Endothelial cell of umbilical vein (primary cell): ENCODE measurements at regions not wholly inside any gene's neighbourhood (a gene's known extent, or its start where the extent isn't known, plus 50 kb on each side); places are given as distances from the start of the nearest gene placed in this dataset.

Experiments
- BruUV-seq: library from RNA; stranded (reverse); fragments of 400-500 nt; replicated peaks from 2 replicates; lab custom pipeline; 2021; lab: Mats Ljungman, UMichigan
- CTCF ChIA-PET: fragments of 300-600, 350-600 bp; sonication (Branson Sonifier 250); formaldehyde crosslinking; loops from one replicate; lab custom pipeline; 2021; ENCODE audit warnings: antibody characterized with exemption, inconsistent platforms; lab: Charles Lee
- POLR2A ChIA-PET: fragments of 300-600, 350-600 bp; sonication (Branson Sonifier 250); formaldehyde crosslinking; loops from one replicate; lab custom pipeline; 2021; ENCODE audit warnings: antibody characterized with exemption, inconsistent platforms; lab: Charles Lee
- DNase-seq: peaks from one replicate; pipeline ENCODE4 v3.0.0-alpha.2; 2011; ENCODE audit warnings: low read depth, low spot score
- FAIRE-seq: peaks from 2 replicates; lab custom pipeline; 2011; peaks lifted over from hg19 to GRCh38; lab: Jason Lieb, UNC
- H2AFZ ChIP-seq: 2 replicates; pipeline ENCODE4 v1.6.0; 2012; ENCODE audit warnings: low read depth, low read length, control low read depth, inconsistent platforms
- H3K27ac ChIP-seq: 2 replicates; pipeline ENCODE4 v1.5.1; 2011; ENCODE audit warnings: low read depth, mild to moderate bottlenecking, control low read depth, low read length, moderate library complexity; ENCODE audit not compliant: insufficient read depth
- H3K27me3 ChIP-seq, 2 experiments: 2 replicates each; pipeline versions ENCODE4 v1.6.0 to v1.6.1; 2011; ENCODE audit warnings: low read length in 2 of 2, mixed read lengths in 1 of 2; ENCODE audit not compliant: control insufficient read depth in 2 of 2, insufficient read depth in 2 of 2
- H3K36me3 ChIP-seq, 2 experiments: 2 replicates in 1 of 2; 3 replicates in 1 of 2; pipeline ENCODE4 v1.5.1; 2011; ENCODE audit warnings: low read length in 2 of 2, mild to moderate bottlenecking in 1 of 2, moderate library complexity in 1 of 2; ENCODE audit not compliant: control insufficient read depth in 2 of 2, insufficient read depth in 2 of 2; ENCODE audit errors: extremely low read depth in 1 of 2
- H3K4me1 ChIP-seq: 3 replicates; pipeline ENCODE4 v1.5.1; 2011; ENCODE audit warnings: mild to moderate bottlenecking, low read length; ENCODE audit not compliant: control insufficient read depth, insufficient read depth; ENCODE audit errors: extremely low read depth
- H3K4me2 ChIP-seq: 2 replicates; pipeline ENCODE4 v1.6.1; 2011; ENCODE audit warnings: low read length, control low read depth, mixed read lengths; ENCODE audit not compliant: insufficient read depth
- H3K4me3 ChIP-seq, 3 experiments: fragments of 200-600 bp in 1 of 3; sonication (generic), shearing (Covaris generic) in 1 of 3; replicated peaks in 1 of 3; 2 replicates each; pipeline ENCODE4 v1.5.1; 2011 to 2016; ENCODE audit warnings: control low read depth in 3 of 3, low read length in 3 of 3, mild to moderate bottlenecking in 2 of 3, inconsistent platforms in 1 of 3, low read depth in 1 of 3, moderate library complexity in 1 of 3; ENCODE audit not compliant: insufficient read depth in 1 of 3
- H3K79me2 ChIP-seq: 2 replicates; pipeline ENCODE4 v1.6.0; 2012; ENCODE audit warnings: low read length, inconsistent platforms; ENCODE audit not compliant: control insufficient read depth, insufficient read depth
- H3K9ac ChIP-seq: replicated peaks from 2 replicates; pipeline ENCODE3; 2011; ENCODE audit warnings: low read length, control low read depth; ENCODE audit not compliant: insufficient read depth; ENCODE audit errors: extremely low read depth
- H3K9me1 ChIP-seq: replicated peaks from 3 replicates; pipeline ENCODE4 v1.6.0; 2011; ENCODE audit warnings: mild to moderate bottlenecking, low read length; ENCODE audit not compliant: control insufficient read depth, insufficient read depth; ENCODE audit errors: extremely low read depth
- H3K9me3 ChIP-seq: replicated peaks from 2 replicates; pipeline ENCODE4 v1.5.1; 2012; ENCODE audit warnings: low read length, inconsistent platforms; ENCODE audit not compliant: control insufficient read depth, insufficient read depth
- H4K20me1 ChIP-seq: replicated peaks from 2 replicates; pipeline ENCODE3; 2011; ENCODE audit warnings: mild to moderate bottlenecking, low read length; ENCODE audit not compliant: control insufficient read depth, insufficient read depth; ENCODE audit errors: extremely low read depth
- CTCF ChIP-seq, 2 donors: IDR thresholded peaks; 1 replicate in 1 of 2; 2 replicates in 1 of 2; pipeline ENCODE4 v1.5.1; 2011; ENCODE audit warnings: low read length in 2 of 2, mild to moderate bottlenecking in 2 of 2, moderate library complexity in 2 of 2, control low read depth in 1 of 2, inconsistent platforms in 1 of 2, low read depth in 1 of 2; ENCODE audit not compliant: insufficient read depth in 1 of 2; ENCODE audit errors: extremely low read depth in 1 of 2
- EZH2 ChIP-seq: IDR thresholded peaks from 2 replicates; pipeline ENCODE4 v1.6.1; 2012; ENCODE audit warnings: borderline replicate concordance, low read depth, mild to moderate bottlenecking, moderate library complexity, low read length, inconsistent platforms; ENCODE audit not compliant: severe bottlenecking
- FOS ChIP-seq: IDR thresholded peaks from 2 replicates; pipeline ENCODE4 v1.6.1; 2011; ENCODE audit warnings: mild to moderate bottlenecking, low read length, moderate library complexity, borderline replicate concordance; ENCODE audit not compliant: insufficient read depth
- GATA2 ChIP-seq: IDR thresholded peaks from 2 replicates; pipeline ENCODE4 v1.7.0; 2011; ENCODE audit warnings: low read depth, mild to moderate bottlenecking, moderate library complexity, mixed read lengths, low read length; ENCODE audit not compliant: insufficient read length, insufficient read depth
- JUN ChIP-seq: IDR thresholded peaks from 2 replicates; pipeline ENCODE4 v1.6.1; 2011; ENCODE audit warnings: borderline replicate concordance, low read depth; ENCODE audit not compliant: insufficient read length, insufficient read depth
- MAX ChIP-seq: IDR thresholded peaks from 2 replicates; pipeline ENCODE4 v1.6.1; 2011; ENCODE audit not compliant: insufficient read depth, insufficient read length
- MYC ChIP-seq: IDR thresholded peaks from one replicate; pipeline ENCODE4 v1.6.1; 2011; ENCODE audit warnings: mild to moderate bottlenecking, low read depth, low read length
- POLR2A ChIP-seq: IDR thresholded peaks from 2 replicates; pipeline ENCODE4 v1.6.1; 2012; ENCODE audit warnings: low read depth, mild to moderate bottlenecking, control low read depth, low read length
- POLR2AphosphoS5 ChIP-seq: IDR thresholded peaks from 2 replicates; pipeline ENCODE4 v1.6.1; 2012; ENCODE audit warnings: low read depth, mild to moderate bottlenecking, control low read depth, low read length, moderate library complexity; ENCODE audit not compliant: insufficient read depth
- dilution Hi-C: fragments of 300-500 bp; cut with MboI; formaldehyde crosslinking; loops from one replicate; pipeline ENCODE4 v1.15.0; 2019; ENCODE audit warnings: low sequenced_read_pairs; ENCODE audit not compliant: extremely low pct_ligation_motif_present
- intact Hi-C: fragments of 100-400 bp; cut with micrococcal nuclease; formaldehyde crosslinking; loops from one replicate; pipeline ENCODE4 v1.10.0; 2022

- peaks cover 14% of the 10 kb centered on the region for H3K4me1 ChIP-seq
- FAIRE-seq (no peak), DNase-seq (no peak)
- no peak overlapping the region for H3K4me3 ChIP-seq
- no peaks in the 10 kb centered on the region for H3K9me1 ChIP-seq
- BruUV-seq, result no TSS peak
- H4K20me1 ChIP-seq, result no peaks in the 10 kb centered on the region
- no peak for TF ChIP-seq POLR2AphosphoS5
- no peak for TF ChIP-seq CTCF (IDR thresholded peaks at IDR 0.05; ENCODE audit: extremely low read depth in 1 of 2, insufficient read depth in 1 of 2, low read depth in 1 of 2, low read length in 2 of 2)
- TF ChIP-seq FOS, result no peak
- no peak for TF ChIP-seq POLR2A
- TF ChIP-seq JUN, result no peak
- no peak for TF ChIP-seq EZH2
- TF ChIP-seq MAX, result no peak
- no peak for TF ChIP-seq MYC
- no peak for TF ChIP-seq GATA2
- H3K4me2 ChIP-seq, result no peak overlapping the region
- no peak overlapping the region for H3K9ac ChIP-seq
- H3K9me3 ChIP-seq, result no peaks in the 10 kb centered on the region
- H3K27me3 ChIP-seq, result no peaks in the 10 kb centered on the region
- dilution Hi-C loops (no loop called here), intact Hi-C loops (no loop called here)
- ChIA-PET POLR2A (no interaction called here), CTCF (no interaction called here)
- H2AFZ ChIP-seq, result no peak overlapping the region
- H3K36me3 ChIP-seq, result no peaks in the 10 kb centered on the region
- H3K79me2 ChIP-seq, result no peaks in the 10 kb centered on the region
- no peak overlapping the region for H3K27ac ChIP-seq
Measured at GRCh38 chr2:37769551-37769950, 98.1 kb upstream of the CDC42EP3 start.
